Immature natural killer cell (primary cell): ENCODE measurements at regions not wholly inside any gene's neighbourhood (a gene's known extent, or its start where the extent isn't known, plus 50 kb on each side); places are given as distances from the start of the nearest gene placed in this dataset.

Experiments
- DNase-seq, 3 donors: peaks; one replicate each; pipeline ENCODE4 v3.0.0; 2022; ENCODE audit warnings: mixed read lengths in 1 of 3
- H3K27ac Mint-ChIP-seq, 6 donors: one replicate each; pipeline ENCODE4 v1.8.0; 2020; ENCODE audit warnings: mixed read lengths in 6 of 6, mild to moderate bottlenecking in 5 of 6, inconsistent platforms in 4 of 6, moderate library complexity in 3 of 6
- H3K27me3 Mint-ChIP-seq, 3 donors: one replicate each; pipeline ENCODE4 v1.8.0; 2020 to 2021; ENCODE audit warnings: low read depth in 3 of 3, mild to moderate bottlenecking in 3 of 3, mixed read lengths in 3 of 3, moderate library complexity in 3 of 3, inconsistent platforms in 1 of 3
- H3K36me3 Mint-ChIP-seq, 3 donors: one replicate each; pipeline ENCODE4 v1.8.0; 2020; ENCODE audit warnings: mixed read lengths in 3 of 3, inconsistent platforms in 2 of 3, mild to moderate bottlenecking in 2 of 3
- H3K4me1 Mint-ChIP-seq, 2 donors: one replicate each; pipeline ENCODE4 v1.8.0; 2020; ENCODE audit warnings: inconsistent platforms in 2 of 2, mild to moderate bottlenecking in 2 of 2, mixed read lengths in 2 of 2, moderate library complexity in 1 of 2
- H3K4me3 Mint-ChIP-seq, 5 donors: one replicate each; pipeline ENCODE4 v1.8.0; 2020; ENCODE audit warnings: mild to moderate bottlenecking in 5 of 5, mixed read lengths in 5 of 5, inconsistent platforms in 3 of 5, moderate library complexity in 3 of 5
- H3K9me3 Mint-ChIP-seq, 6 donors: one replicate each; pipeline ENCODE4 v1.8.0; 2020; ENCODE audit warnings: mild to moderate bottlenecking in 6 of 6, mixed read lengths in 6 of 6, inconsistent platforms in 4 of 6, moderate library complexity in 3 of 6

- DNase-seq: no peak
- Mint-ChIP-seq H3K9me3 (no peaks in the 10 kb centered on the region), H3K27ac (no peak overlapping the region), H3K27me3 (peaks cover 0 to 2% (median 2%) of the 10 kb centered on the region in 3 donors), H3K4me1 (no peaks in the 10 kb centered on the region), H3K36me3 (no peaks in the 10 kb centered on the region), H3K4me3 (no peak overlapping the region)
These were observed 266.4 kb upstream of the PRDM1 start for GRCh38 chr6:105819745-105820144.

GRCh38 chr6:105818505-105818904 lies 267.6 kb upstream of the PRDM1 start:
- Mint-ChIP-seq H3K4me3 (no peak overlapping the region), H3K36me3 (no peaks in the 10 kb centered on the region), H3K9me3 (no peaks in the 10 kb centered on the region), H3K4me1 (no peaks in the 10 kb centered on the region), H3K27ac (no peak overlapping the region), H3K27me3 (peaks cover 0 to 2% (median 0%) of the 10 kb centered on the region in 3 donors)
- no peak for DNase-seq

GRCh38 chr6:105817961-105818360 lies 268.2 kb upstream of the PRDM1 start:
- Mint-ChIP-seq H3K4me1 (no peaks in the 10 kb centered on the region), H3K27ac (no peak overlapping the region), H3K9me3 (no peaks in the 10 kb centered on the region), H3K36me3 (no peaks in the 10 kb centered on the region), H3K27me3 (peaks cover 0 to 2% (median 0%) of the 10 kb centered on the region in 3 donors), H3K4me3 (no peak overlapping the region)
- DNase-seq: no peak

GRCh38 chr6:105817370-105817769 lies 268.8 kb upstream of the PRDM1 start:
- Mint-ChIP-seq H3K4me1 (no peaks in the 10 kb centered on the region), H3K4me3 (no peak overlapping the region), H3K27me3 (no peaks in the 10 kb centered on the region), H3K36me3 (no peaks in the 10 kb centered on the region), H3K27ac (no peak overlapping the region), H3K9me3 (no peaks in the 10 kb centered on the region)
- DNase-seq: no peak

- Mint-ChIP-seq H3K4me1 (no peaks in the 10 kb centered on the region), H3K4me3 (no peak overlapping the region), H3K9me3 (no peaks in the 10 kb centered on the region), H3K27me3 (no peaks in the 10 kb centered on the region), H3K27ac (no peak overlapping the region), H3K36me3 (no peaks in the 10 kb centered on the region)
- no peak for DNase-seq
These were observed 269.3 kb upstream of the PRDM1 start for GRCh38 chr6:105816847-105817246.

GRCh38 chr6:105815661-105816555 lies 270.2 kb upstream of the PRDM1 start:
- Mint-ChIP-seq H3K36me3 (no peaks in the 10 kb centered on the region), H3K27me3 (no peaks in the 10 kb centered on the region), H3K4me1 (peaks cover 0 to under 1% of the 10 kb centered on the region in 2 donors), H3K9me3 (no peaks in the 10 kb centered on the region), H3K4me3 (no peak overlapping the region), H3K27ac (no peak overlapping the region)
- no peak for DNase-seq

GRCh38 chr6:105814745-105815536 lies 271.2 kb upstream of the PRDM1 start:
- H3K9me3 Mint-ChIP-seq: no peaks in the 10 kb centered on the region
- no peak overlapping the region for H3K4me3 Mint-ChIP-seq
- no peak overlapping the region for H3K27ac Mint-ChIP-seq
- H3K4me1 Mint-ChIP-seq: peaks cover 9 to 10% of the 10 kb centered on the region in 2 donors
- no peaks in the 10 kb centered on the region for H3K27me3 Mint-ChIP-seq
- no peaks in the 10 kb centered on the region for H3K36me3 Mint-ChIP-seq
- no peak for DNase-seq

GRCh38 chr6:105810922-105811482 lies 275.1 kb upstream of the PRDM1 start:
- no peaks in the 10 kb centered on the region for H3K27me3 Mint-ChIP-seq
- peaks cover 0 to 2% (median 0%) of the 10 kb centered on the region in 6 donors for H3K9me3 Mint-ChIP-seq
- peaks cover 29 to 32% of the 10 kb centered on the region in 2 donors for H3K4me1 Mint-ChIP-seq
- peak overlapping the region in 2 of 6 donors; percentile 42 to 73 for H3K27ac Mint-ChIP-seq
- H3K4me3 Mint-ChIP-seq: peak overlapping the region in 1 of 5 donors; percentile 61
- DNase-seq: no peak
- H3K36me3 Mint-ChIP-seq: no peaks in the 10 kb centered on the region

GRCh38 chr6:105810105-105810921 lies 275.8 kb upstream of the PRDM1 start:
- H3K36me3 Mint-ChIP-seq: no peaks in the 10 kb centered on the region
- DNase-seq: peak in 1 of 3 donors; percentile 7
- peak overlapping the region in 4 of 6 donors; percentile 9 to 73 (median 26) for H3K27ac Mint-ChIP-seq
- peaks cover 29 to 32% of the 10 kb centered on the region in 2 donors for H3K4me1 Mint-ChIP-seq
- H3K9me3 Mint-ChIP-seq: peaks cover 0 to 2% (median 0%) of the 10 kb centered on the region in 6 donors
- peak overlapping the region; percentile 13 to 70 (median 16) for H3K4me3 Mint-ChIP-seq
- H3K27me3 Mint-ChIP-seq: no peaks in the 10 kb centered on the region

GRCh38 chr6:105808571-105808970 lies 277.6 kb upstream of the PRDM1 start:
- peak overlapping the region in 1 of 5 donors; percentile 29 for H3K4me3 Mint-ChIP-seq
- H3K4me1 Mint-ChIP-seq: peaks cover 29 to 32% of the 10 kb centered on the region in 2 donors
- no peaks in the 10 kb centered on the region for H3K27me3 Mint-ChIP-seq
- peaks cover 0 to 2% (median 0%) of the 10 kb centered on the region in 6 donors for H3K9me3 Mint-ChIP-seq
- no peak for DNase-seq
- no peak overlapping the region for H3K27ac Mint-ChIP-seq
- H3K36me3 Mint-ChIP-seq: no peaks in the 10 kb centered on the region

- Mint-ChIP-seq H3K36me3 (no peaks in the 10 kb centered on the region), H3K4me1 (peaks cover 29 to 32% of the 10 kb centered on the region in 2 donors), H3K4me3 (peak overlapping the region in 1 of 5 donors; percentile 9), H3K27ac (no peak overlapping the region), H3K9me3 (peaks cover 0 to 2% (median 0%) of the 10 kb centered on the region in 6 donors), H3K27me3 (no peaks in the 10 kb centered on the region)
- DNase-seq: no peak
These were observed 278.2 kb upstream of the PRDM1 start for GRCh38 chr6:105807905-105808304.

- H3K27ac Mint-ChIP-seq: no peak overlapping the region
- H3K9me3 Mint-ChIP-seq: peaks cover 0 to 2% (median 0%) of the 10 kb centered on the region in 6 donors
- H3K4me3 Mint-ChIP-seq: no peak overlapping the region
These were observed 279.6 kb upstream of the PRDM1 start for GRCh38 chr6:105806486-105806920.

GRCh38 chr6:105805501-105806023 lies 280.6 kb upstream of the PRDM1 start:
- H3K4me3 Mint-ChIP-seq: no peak overlapping the region
- H3K9me3 Mint-ChIP-seq: peaks cover 0 to 2% (median 0%) of the 10 kb centered on the region in 6 donors
- H3K36me3 Mint-ChIP-seq: no peaks in the 10 kb centered on the region
- no peaks in the 10 kb centered on the region for H3K27me3 Mint-ChIP-seq
- no peak overlapping the region for H3K27ac Mint-ChIP-seq
- peaks cover 26 to 28% of the 10 kb centered on the region in 2 donors for H3K4me1 Mint-ChIP-seq
- DNase-seq: no peak

More at GRCh38 chr6:105806486-105806920, 279.6 kb upstream of the PRDM1 start:
- peaks cover 29 to 32% of the 10 kb centered on the region in 2 donors for H3K4me1 Mint-ChIP-seq
- H3K36me3 Mint-ChIP-seq: no peaks in the 10 kb centered on the region
- no peak for DNase-seq
- no peaks in the 10 kb centered on the region for H3K27me3 Mint-ChIP-seq
